Sigmoid colon (tissue), 4 donors: ENCODE measurements at regions not wholly inside any gene's neighbourhood (a gene's known extent, or its start where the extent isn't known, plus 50 kb on each side); places are given as distances from the start of the nearest gene placed in this dataset.

ENCODE experiments used
- EP300 ChIP-seq, 4 donors: sonication (generic); formaldehyde crosslinking; IDR thresholded peaks; one replicate each; pipeline ENCODE4 v1.6.1; 2017; ENCODE audit warnings: antibody characterized with exemption in 4 of 4
- POLR2A ChIP-seq, 2 donors: fragments of 450-650 bp; IDR thresholded peaks; one replicate each; pipeline ENCODE4 v1.6.1; 2016; ENCODE audit warnings: antibody characterized with exemption in 2 of 2, mild to moderate bottlenecking in 2 of 2, moderate library complexity in 2 of 2
- TF ChIP-seq, protein P1 (sequence below), 4 experiments: fragments of 450-650 bp in 3 of 4; fragments of 200-600 bp in 1 of 4; IDR thresholded peaks; one replicate each; pipeline ENCODE4 v1.5.1; 2016 to 2019; ENCODE audit warnings: antibody characterized with exemption in 4 of 4, mild to moderate bottlenecking in 3 of 4, moderate library complexity in 2 of 4

DNA sequence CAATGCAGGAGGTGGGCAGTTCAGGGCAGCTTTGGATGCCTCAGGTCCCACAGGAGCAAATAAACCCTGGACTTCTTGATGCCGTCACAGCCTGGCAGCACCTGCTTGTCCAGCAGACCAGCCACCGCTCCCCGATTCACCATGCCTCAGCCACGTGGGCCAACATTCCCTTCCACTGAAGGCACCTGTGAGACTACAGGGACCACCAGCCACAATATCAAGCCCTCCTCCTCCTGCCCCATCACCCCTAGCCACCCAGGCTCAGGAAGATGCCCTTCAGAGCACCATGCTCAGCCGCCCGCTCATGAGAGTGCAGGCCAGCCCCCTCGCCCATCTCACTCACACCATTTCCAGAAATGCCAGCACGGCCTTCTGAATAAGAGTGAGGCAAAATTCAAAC, 234.7 kb downstream of the SYK start:
- TF ChIP-seq, protein P1, sequence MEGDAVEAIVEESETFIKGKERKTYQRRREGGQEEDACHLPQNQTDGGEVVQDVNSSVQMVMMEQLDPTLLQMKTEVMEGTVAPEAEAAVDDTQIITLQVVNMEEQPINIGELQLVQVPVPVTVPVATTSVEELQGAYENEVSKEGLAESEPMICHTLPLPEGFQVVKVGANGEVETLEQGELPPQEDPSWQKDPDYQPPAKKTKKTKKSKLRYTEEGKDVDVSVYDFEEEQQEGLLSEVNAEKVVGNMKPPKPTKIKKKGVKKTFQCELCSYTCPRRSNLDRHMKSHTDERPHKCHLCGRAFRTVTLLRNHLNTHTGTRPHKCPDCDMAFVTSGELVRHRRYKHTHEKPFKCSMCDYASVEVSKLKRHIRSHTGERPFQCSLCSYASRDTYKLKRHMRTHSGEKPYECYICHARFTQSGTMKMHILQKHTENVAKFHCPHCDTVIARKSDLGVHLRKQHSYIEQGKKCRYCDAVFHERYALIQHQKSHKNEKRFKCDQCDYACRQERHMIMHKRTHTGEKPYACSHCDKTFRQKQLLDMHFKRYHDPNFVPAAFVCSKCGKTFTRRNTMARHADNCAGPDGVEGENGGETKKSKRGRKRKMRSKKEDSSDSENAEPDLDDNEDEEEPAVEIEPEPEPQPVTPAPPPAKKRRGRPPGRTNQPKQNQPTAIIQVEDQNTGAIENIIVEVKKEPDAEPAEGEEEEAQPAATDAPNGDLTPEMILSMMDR (IDR thresholded peaks at IDR 0.05), result no peak
- TF ChIP-seq EP300 (IDR thresholded peaks at IDR 0.05) (no peak), POLR2A (IDR thresholded peaks at IDR 0.05) (no peak)
